HG02943 (cell line): ENCODE measurements at regions not wholly inside any gene's neighbourhood (a gene's known extent, or its start where the extent isn't known, plus 50 kb on each side); places are given as distances from the start of the nearest gene placed in this dataset.
"Not testable (repeated sequence)": the region's sequence is repeated elsewhere in the genome, so short reads cannot be mapped to it uniquely, and the experiment has no call there.

Source experiments
- ATAC-seq: cut with Tn5 transposase; IDR thresholded peaks from one replicate; pipeline ENCODE4 v1.9.1; 2021; ENCODE audit warnings: mild to moderate bottlenecking, low read depth, moderate library complexity; ENCODE audit not compliant: unreplicated experiment

DNA sequence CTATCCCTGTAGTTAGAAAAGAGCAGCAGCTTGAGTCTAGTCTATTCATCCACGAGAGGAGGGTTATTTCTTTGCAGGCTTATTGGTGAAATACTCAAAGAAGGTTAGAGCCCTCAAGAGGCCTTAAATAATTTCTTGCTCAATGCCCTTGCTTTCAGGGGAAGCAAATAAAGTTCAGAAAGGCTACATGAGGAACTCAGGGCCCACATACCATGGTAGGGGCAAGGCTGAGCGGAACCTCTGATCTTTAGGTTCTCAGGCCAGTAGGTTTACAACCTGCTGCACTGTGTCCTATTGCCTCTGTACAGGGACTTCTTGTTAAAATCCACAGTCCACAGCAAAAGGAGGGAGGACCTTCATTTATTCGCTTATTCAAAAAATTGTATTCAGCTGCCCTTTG lies 101.7 kb downstream of the ADAMTS15 start:
- ATAC-seq: no peak

- no peak for ATAC-seq
Measured at GRCh38 chr11:130550984-130551383, 102.5 kb downstream of the ADAMTS15 start.

DNA sequence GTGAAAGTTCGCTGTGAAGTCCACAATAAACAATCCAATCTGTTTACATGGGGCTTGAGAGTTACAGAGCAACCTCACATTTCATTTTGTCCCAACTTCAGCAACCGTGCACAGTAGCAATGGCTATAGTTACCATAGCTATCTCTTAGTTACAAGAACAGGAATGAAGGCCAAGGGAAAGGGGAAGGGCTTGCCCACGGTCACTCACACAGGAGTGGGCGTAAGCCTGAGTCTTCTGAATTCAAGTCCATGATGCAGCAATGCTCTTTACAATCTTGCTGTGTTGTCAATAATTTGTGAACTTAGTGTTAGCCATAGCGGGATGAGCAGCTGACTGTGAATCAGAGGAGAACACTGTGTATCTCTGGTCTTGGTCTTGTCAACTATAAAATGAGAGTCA lies 102.9 kb downstream of the ADAMTS15 start:
- no peak for ATAC-seq

DNA sequence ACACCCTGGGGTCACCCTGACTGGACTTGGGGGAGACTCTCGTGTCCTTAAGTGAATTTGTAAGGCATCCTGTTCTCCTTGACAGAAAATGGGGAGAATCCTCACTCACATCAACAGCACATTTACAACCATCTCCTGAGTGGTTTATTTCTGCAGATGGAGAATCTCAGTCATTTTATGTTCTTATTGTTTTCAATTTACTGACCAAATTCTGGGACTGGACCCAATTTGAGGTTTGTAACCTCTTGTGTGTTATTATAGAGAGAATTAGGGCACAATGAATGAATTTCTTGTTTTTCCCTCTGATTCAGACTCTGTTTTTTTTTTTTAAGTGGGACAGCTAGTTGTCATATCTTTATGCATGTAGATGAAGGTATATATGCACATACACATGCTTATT lies 104.9 kb downstream of the ADAMTS15 start:
- ATAC-seq: no peak

- no peak for ATAC-seq
Measured at GRCh38 chr11:130554241-130555055, 106.0 kb downstream of the ADAMTS15 start.

DNA sequence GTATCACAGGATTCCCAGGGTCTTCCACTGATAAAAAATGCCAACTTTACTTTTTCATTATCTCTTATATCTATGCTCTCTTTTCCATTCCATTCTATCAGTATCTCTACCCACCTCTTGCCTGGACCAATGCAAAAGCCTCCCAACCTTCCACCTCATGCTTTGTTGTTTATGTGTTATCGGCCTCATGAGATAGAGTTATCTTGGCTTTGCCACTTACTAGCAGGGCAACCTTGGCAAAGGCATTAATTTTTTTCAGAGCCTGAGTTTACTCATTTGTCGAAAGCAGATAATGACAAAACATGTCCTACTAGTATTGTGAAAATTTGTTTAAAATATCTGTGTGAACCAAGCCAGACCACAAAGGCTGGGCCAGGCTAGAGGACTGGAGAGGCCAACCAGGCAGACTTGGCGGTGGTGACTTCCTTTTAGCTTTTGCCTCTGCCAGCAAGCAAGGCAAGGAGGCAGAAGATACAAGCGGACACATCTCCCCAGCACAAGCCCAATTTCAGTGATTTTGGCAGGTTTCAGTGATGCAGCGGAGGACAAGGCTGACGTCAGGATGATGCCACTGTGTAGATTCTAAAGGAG lies 106.9 kb downstream of the ADAMTS15 start:
- ATAC-seq: no peak

- no peak for ATAC-seq
Measured at GRCh38 chr11:130560000-130560780, 111.7 kb downstream of the ADAMTS15 start.

DNA sequence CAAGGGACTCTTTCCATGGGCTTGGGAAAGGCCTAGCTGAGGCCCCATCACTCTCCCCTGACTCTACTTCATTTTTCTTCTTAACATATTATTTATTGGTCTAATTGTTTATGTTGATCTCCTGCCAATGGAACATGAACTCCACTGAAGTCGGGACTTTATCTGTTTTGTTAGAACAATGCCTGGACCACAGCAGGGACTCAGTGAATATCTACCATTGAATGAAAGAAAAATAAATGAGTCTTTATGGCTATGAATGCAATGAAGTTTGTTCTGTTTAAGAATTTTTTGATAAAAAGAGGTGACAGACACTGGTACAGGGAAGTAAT lies 112.3 kb downstream of the ADAMTS15 start:
- ATAC-seq: no peak

GRCh38 chr11:130561441-130561881 lies 113.0 kb downstream of the ADAMTS15 start:
- no peak for ATAC-seq

GRCh38 chr11:130562549-130562948 lies 114.1 kb downstream of the ADAMTS15 start:
- ATAC-seq: no peak

DNA sequence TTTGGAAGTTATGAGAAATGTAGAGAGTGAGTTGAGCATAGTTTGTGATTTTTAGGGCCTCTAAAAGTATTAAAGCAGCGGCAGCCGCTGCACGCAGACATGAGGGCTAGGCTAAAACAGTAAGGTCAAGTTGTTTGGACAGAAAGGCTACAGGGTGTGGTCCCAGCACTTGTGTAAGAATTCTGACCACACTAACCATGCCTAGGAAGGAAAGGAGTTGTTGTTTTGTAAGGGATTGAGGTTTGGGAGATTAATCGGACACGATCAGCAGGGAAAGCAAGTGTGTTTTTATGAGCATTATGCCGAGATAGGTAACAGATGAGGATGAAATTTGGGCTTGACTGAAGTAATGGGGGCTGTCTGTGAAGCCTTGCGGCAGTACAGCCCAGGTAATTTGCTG lies 117.9 kb downstream of the ADAMTS15 start:
- ATAC-seq: not testable (repeated sequence)

DNA sequence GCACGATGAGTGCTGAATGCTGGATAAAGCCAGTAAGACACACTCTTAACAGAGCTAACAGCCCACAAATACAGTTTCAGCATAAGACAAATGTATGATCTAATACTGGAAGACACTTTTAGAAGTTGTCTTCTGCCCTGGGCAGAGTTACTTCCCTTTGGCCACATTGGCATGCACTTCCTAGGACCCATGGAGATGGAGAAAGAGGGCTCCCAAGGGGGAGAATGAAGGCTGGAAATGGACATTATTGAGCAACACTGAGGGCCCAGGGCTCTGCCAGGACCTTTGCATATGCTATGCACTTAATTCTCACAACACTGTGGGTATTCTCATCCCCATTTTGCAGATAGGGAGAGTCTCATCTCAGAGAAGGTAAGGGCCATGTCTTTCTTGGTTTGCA lies 123.1 kb downstream of the ADAMTS15 start:
- ATAC-seq: no peak

DNA sequence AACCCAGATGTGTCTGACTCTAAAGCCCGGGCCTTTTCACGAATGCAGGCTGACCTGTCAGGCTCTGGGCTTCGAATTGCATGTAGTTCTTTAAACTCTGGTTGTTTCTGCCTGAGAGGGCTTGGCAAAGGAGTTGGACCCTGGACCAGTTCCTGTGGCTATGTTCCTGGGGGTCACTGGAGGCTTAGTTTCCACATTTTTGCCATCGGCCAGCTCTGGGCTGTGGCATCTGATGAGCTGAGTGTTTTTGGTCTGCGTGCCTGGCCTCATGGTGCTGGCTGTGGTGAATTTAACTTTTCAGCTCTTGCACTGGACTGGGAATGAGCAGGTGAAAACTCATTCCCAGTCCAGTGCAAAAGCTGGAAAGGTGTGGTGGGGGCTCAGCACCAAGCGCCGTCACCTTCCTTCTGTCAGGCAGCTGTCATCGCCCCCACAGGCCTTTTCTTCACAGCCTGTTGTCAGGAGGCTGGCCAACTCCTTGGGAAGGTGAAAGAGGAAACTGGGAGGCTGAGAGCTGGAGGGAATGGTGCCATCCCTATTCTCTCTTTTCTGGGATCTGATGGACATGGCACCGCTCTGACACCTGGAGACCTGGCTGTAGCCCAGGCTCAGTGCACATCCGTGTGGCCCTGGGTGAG lies 123.6 kb downstream of the ADAMTS15 start:
- ATAC-seq: no peak

GRCh38 chr11:130573767-130574166 lies 125.3 kb downstream of the ADAMTS15 start:
- ATAC-seq: no peak

DNA sequence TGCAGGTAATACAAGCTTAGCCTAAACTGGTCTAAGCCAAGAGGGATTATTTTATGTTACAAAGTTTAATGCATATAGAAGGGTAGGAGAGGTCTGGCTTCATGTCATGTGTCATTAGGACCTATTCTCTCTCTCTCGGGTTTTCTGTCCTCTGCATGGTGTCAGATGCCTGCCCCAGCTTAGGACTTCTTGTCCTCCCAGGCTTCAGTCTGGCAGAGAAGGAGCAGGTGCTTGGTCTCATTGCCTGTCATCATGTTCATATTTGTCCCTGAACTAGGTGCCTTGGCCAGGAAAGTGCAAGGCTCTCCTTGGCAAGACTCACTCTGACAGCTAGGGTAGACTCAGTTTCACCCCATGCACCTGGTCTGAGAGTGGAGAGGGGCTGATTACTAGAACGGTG lies 126.3 kb downstream of the ADAMTS15 start:
- no peak for ATAC-seq

- ATAC-seq: no peak
Measured at GRCh38 chr11:130576146-130576545, 127.7 kb downstream of the ADAMTS15 start.

DNA sequence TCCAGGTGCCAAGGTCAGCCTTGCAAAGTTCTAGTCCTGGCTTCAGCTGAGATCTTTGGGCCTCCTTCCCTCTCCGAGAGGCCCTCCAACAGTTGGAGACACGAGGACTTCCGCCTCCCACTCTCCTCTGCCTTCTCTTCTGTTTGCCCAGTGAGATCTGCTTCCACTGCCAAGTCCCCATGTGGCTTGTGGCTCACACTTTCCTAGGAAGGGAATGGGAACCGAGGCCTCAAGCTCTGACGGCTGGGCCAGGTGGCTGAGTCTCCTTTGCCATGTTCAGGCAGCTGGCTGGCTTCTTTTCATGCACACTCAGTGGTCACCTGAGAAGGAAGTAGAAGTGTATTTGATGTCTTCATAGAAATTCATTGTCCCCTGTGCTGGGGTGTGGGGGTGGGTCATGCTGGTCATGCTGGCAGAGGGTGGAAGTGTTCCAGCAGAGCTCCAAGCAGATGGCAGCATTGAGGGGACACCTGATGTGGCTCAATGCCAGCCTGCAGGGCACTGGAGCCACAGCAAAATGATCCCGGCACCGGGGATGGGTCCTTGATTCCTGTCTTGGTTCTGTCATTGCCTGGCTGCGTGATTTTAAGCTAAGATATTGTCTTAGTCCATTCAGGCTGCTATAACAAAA lies 130.4 kb downstream of the ADAMTS15 start:
- ATAC-seq: no peak

GRCh38 chr11:130580372-130580771 lies 131.9 kb downstream of the ADAMTS15 start:
- ATAC-seq: no peak

DNA sequence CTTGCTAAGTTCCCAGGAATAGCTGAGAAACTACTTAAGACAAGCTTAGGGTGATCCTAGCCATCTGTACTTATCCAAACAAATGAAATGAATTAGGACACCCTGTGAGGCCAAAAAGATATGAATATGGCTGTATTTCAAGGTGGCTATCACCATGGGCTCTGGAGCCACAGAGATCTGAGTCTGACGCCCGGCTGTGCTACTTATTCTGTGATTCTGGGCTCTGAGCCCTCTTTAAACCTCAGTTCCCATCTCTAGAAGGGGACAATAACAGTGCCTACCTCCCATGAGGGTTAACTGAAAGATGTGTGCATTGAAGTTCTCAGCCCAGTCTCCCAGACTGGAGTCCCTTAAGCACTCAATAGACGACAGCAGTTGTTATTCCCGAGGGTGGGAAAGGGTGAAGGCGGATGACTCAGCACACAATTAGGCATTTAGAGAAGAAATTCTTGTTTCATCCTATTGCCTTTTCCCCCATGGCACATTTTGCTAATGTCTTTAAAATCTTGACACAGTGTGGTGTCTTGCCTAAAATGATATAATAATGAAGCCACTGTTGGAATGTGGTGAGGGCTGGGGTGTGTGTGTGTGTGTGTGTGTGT lies 132.5 kb downstream of the ADAMTS15 start:
- no peak for ATAC-seq

DNA sequence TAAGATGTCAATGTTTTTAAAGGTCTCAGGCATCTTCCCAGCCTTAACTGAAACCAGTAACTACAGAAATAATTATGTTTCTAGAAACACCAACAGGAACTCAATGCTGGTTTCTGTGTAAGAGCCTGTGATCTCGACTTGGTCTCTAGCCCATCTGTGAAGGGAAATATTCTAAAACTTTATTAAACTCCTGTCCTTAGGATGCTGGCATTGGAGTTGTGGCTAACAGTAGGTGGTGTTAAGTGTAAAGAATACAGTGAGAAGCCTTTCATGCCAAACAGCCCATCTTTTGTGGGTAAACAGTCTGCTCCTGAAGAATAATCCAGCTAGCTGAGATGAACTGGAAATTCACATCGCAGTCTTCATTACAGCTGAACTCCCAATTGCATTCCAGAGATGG lies 133.2 kb downstream of the ADAMTS15 start:
- ATAC-seq: no peak
